Fibroblast of lung (primary cell): ENCODE measurements at regions not wholly inside any gene's neighbourhood (a gene's known extent, or its start where the extent isn't known, plus 50 kb on each side); places are given as distances from the start of the nearest gene placed in this dataset.

Experiments
- EZH2 ChIP-seq: IDR thresholded peaks from 2 replicates; pipeline ENCODE4 v1.5.1; 2012; ENCODE audit warnings: low read length, control low read depth, mild to moderate bottlenecking; ENCODE audit errors: missing control alignments
- TF ChIP-seq, protein P1 (sequence below), 2 donors: IDR thresholded peaks in 1 of 2; conservative IDR thresholded peaks in 1 of 2; 1 replicate in 1 of 2; 2 replicates in 1 of 2; pipeline ENCODE4 v1.5.1; 2011 to 2012; ENCODE audit warnings: low read length in 2 of 2, control low read depth in 1 of 2, inconsistent platforms in 1 of 2, low read depth in 1 of 2, mild to moderate bottlenecking in 1 of 2

DNA sequence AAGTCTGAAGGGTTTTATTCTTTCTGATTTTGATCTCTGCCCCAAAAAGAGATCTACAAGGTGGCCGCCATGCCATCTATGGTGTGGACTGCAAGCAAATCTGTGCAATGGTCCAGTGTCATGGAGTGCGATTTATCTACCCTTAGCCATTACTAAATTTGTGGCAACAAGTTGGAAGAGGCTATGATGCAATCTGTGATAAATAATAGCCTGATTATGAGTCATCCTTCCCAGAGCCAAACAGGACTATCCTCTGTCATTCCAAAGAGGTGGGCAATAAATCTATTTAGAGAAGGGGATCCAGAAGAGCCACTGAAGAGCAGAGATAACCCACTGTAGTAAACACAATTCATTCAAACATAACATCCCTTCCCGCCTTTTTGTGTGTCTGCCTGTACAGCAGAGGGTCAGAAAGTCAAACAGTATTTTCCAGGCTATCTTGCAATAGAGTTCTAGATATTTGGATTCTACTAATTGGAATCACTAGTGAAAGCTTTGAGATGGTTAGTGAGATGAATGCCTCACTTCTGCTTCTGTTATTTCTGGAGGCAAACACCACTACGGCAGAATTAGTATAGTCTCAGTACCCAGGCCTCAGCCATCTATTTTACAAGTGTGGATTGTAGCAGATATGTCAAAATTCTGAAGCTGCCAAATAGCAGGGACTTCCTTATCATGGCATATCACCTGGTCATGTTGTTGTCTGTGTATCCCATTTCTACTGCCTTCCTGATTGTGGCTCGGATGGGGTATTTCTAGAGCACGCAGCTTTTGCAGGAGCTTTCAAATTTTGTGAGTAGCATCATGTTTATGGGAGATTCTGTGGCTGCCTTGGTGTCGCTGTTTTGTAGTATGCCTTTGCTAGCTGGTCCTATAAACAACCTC is 192.0 kb downstream of the SMIM20 start:
- TF ChIP-seq, protein P1, sequence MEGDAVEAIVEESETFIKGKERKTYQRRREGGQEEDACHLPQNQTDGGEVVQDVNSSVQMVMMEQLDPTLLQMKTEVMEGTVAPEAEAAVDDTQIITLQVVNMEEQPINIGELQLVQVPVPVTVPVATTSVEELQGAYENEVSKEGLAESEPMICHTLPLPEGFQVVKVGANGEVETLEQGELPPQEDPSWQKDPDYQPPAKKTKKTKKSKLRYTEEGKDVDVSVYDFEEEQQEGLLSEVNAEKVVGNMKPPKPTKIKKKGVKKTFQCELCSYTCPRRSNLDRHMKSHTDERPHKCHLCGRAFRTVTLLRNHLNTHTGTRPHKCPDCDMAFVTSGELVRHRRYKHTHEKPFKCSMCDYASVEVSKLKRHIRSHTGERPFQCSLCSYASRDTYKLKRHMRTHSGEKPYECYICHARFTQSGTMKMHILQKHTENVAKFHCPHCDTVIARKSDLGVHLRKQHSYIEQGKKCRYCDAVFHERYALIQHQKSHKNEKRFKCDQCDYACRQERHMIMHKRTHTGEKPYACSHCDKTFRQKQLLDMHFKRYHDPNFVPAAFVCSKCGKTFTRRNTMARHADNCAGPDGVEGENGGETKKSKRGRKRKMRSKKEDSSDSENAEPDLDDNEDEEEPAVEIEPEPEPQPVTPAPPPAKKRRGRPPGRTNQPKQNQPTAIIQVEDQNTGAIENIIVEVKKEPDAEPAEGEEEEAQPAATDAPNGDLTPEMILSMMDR (conservative IDR thresholded peaks at IDR 0.05 in 1 of 2, IDR thresholded peaks at IDR 0.05 in 1 of 2; ENCODE audit: low read depth in 1 of 2, low read length in 2 of 2), result no peak
- no peak for TF ChIP-seq EZH2
